A549 (cell line): ENCODE measurements at regions not wholly inside any gene's neighbourhood (a gene's known extent, or its start where the extent isn't known, plus 50 kb on each side); places are given as distances from the start of the nearest gene placed in this dataset.
"Not testable (repeated sequence)": the region's sequence is repeated elsewhere in the genome, so short reads cannot be mapped to it uniquely, and the experiment has no call there.

Experiments used
- ATAC-seq, 2 experiments: fragments of 200-7000 bp in 1 of 2; fragments of >200 bp in 1 of 2; cut with Nextera tagmentation in 1 of 2; cut with Tn5 transposase in 1 of 2; 3 replicates each; pipeline versions ENCODE4 v1.8.0 to v1.9.1; 2018 to 2020; ENCODE audit warnings: mild to moderate bottlenecking in 1 of 2, moderate library complexity in 1 of 2
- CTCF ChIA-PET: fragments of 300-600 bp; sonication (Branson Sonifier 250); formaldehyde crosslinking; extraction: SDS; loops from one replicate; lab custom pipeline; 2021; ENCODE audit warnings: antibody characterized with exemption, inconsistent platforms; lab: Yijun Ruan, JAX
- POLR2A ChIA-PET: fragments of 350-600 bp; formaldehyde crosslinking; extraction: SDS; loops from one replicate; lab custom pipeline; 2021; ENCODE audit warnings: antibody characterized with exemption, inconsistent platforms; lab: Yijun Ruan, JAX
- DNase-seq, 2 experiments: peaks; one replicate each; pipeline versions ENCODE4 v3.0.0 to v3.0.0-alpha.2; 2011 to 2016; ENCODE audit warnings: low read depth in 1 of 2, low spot score in 1 of 2
- FAIRE-seq: peaks from 2 replicates; lab custom pipeline; 2011; peaks lifted over from hg19 to GRCh38; lab: Jason Lieb, UNC
- H3K27ac ChIP-seq, 2 experiments: fragments of >200 bp; sonication (Bioruptor Twin); formaldehyde crosslinking; 3 replicates each; pipeline ENCODE4 v1.5.1; 2016 to 2017
- H3K4me1 ChIP-seq: fragments of >200 bp; sonication (Bioruptor Twin); formaldehyde crosslinking; 3 replicates; pipeline ENCODE4 v1.6.1; 2016
- H3K4me2 ChIP-seq: fragments of >200 bp; sonication (Bioruptor Twin); formaldehyde crosslinking; 3 replicates; pipeline ENCODE4 v1.6.1; 2016
- H3K4me3 ChIP-seq: fragments of >200 bp; sonication (Bioruptor Twin); formaldehyde crosslinking; 3 replicates; pipeline ENCODE4 v1.5.1; 2016
- H3K9me3 ChIP-seq: fragments of >200 bp; sonication (Bioruptor Twin); formaldehyde crosslinking; 3 replicates; pipeline ENCODE4 v1.6.1; 2016
- BHLHE40 ChIP-seq: IDR thresholded peaks from 2 replicates; pipeline ENCODE4 v1.6.1; 2012; ENCODE audit warnings: low read depth, low read length, inconsistent platforms
- CHD2 ChIP-seq: fragments of 150-350 bp; IDR thresholded peaks from 2 replicates; pipeline ENCODE4 v1.6.1; 2014; ENCODE audit warnings: low read length; ENCODE audit not compliant: partially characterized antibody
- CHD4 ChIP-seq: fragments of 200-600 bp; sonication (generic); IDR thresholded peaks from 2 replicates; pipeline ENCODE4 v1.6.1; 2016; ENCODE audit warnings: antibody characterized with exemption, mild to moderate bottlenecking, borderline replicate concordance
- EHF ChIP-seq: fragments of 250-450 bp; sonication (Bioruptor Pico); IDR thresholded peaks from 2 replicates; pipeline ENCODE4 v1.5.0; 2020; ENCODE audit warnings: mild to moderate bottlenecking
- EHMT2 ChIP-seq: fragments of 200-600 bp; sonication (generic); IDR thresholded peaks from 2 replicates; pipeline ENCODE4 v1.6.1; 2016; ENCODE audit warnings: antibody characterized with exemption, low read depth, mild to moderate bottlenecking, moderate library complexity
- ESRRA ChIP-seq: fragments of 150-350 bp; IDR thresholded peaks from 2 replicates; pipeline ENCODE4 v1.6.1; 2014; ENCODE audit warnings: mild to moderate bottlenecking, low read length, borderline replicate concordance
- FOSB ChIP-seq: fragments of 250-450 bp; sonication (Bioruptor Pico); IDR thresholded peaks from 2 replicates; pipeline ENCODE4 v1.5.0; 2020; ENCODE audit warnings: mild to moderate bottlenecking, moderate library complexity
- FOXS1 ChIP-seq: fragments of 250-450 bp; sonication (Bioruptor Pico); IDR thresholded peaks from 2 replicates; pipeline ENCODE4 v1.5.0; 2020; ENCODE audit warnings: mild to moderate bottlenecking, moderate library complexity
- HDAC2 ChIP-seq: fragments of 200-600 bp; sonication (generic); IDR thresholded peaks from 2 replicates; pipeline ENCODE4 v1.6.1; 2016
- HEYL ChIP-seq: fragments of 250-450 bp; sonication (Bioruptor Pico); IDR thresholded peaks from 2 replicates; pipeline ENCODE4 v1.8.0; 2021; ENCODE audit warnings: mild to moderate bottlenecking, moderate library complexity
- HOXA7 ChIP-seq: fragments of 250-450 bp; sonication (Bioruptor Pico); IDR thresholded peaks from 2 replicates; pipeline ENCODE4 v1.5.0; 2020; ENCODE audit warnings: mild to moderate bottlenecking, moderate library complexity
- HOXB5 ChIP-seq: fragments of 250-450 bp; sonication (Bioruptor Pico); IDR thresholded peaks from 2 replicates; pipeline ENCODE4 v1.5.0; 2020; ENCODE audit warnings: mild to moderate bottlenecking, moderate library complexity
- JUNB ChIP-seq: fragments of >200 bp; sonication (Bioruptor Twin); formaldehyde crosslinking; IDR thresholded peaks from 2 replicates; pipeline ENCODE4 v1.6.1; 2016
- NPAS2 ChIP-seq: fragments of 250-450 bp; sonication (Bioruptor Pico); IDR thresholded peaks from 2 replicates; pipeline ENCODE4 v1.8.0; 2022; ENCODE audit warnings: mild to moderate bottlenecking, moderate library complexity, borderline replicate concordance
- POLR2A ChIP-seq: IDR thresholded peaks from 2 replicates; pipeline ENCODE4 v1.6.1; 2012; ENCODE audit warnings: mild to moderate bottlenecking, low read length
- POLR2AphosphoS2 ChIP-seq: conservative IDR thresholded peaks from 2 replicates; pipeline ENCODE4 v1.6.1; 2012; ENCODE audit warnings: low read length, improper control_type of control experiment, inconsistent platforms
- RARB ChIP-seq: fragments of 250-450 bp; sonication (Bioruptor Pico); IDR thresholded peaks from 2 replicates; pipeline ENCODE4 v1.8.0; 2021; ENCODE audit warnings: mild to moderate bottlenecking, moderate library complexity
- SMC3 ChIP-seq: fragments of >200 bp; sonication (Bioruptor Twin); formaldehyde crosslinking; IDR thresholded peaks from 3 replicates; pipeline ENCODE4 v1.6.1; 2018; ENCODE audit warnings: inconsistent platforms
- TFCP2L1 ChIP-seq: fragments of 250-450 bp; sonication (Bioruptor Pico); IDR thresholded peaks from 2 replicates; pipeline ENCODE4 v1.5.0; 2021; ENCODE audit warnings: mild to moderate bottlenecking
- ZSCAN20 ChIP-seq: fragments of 250-450 bp; sonication (Bioruptor Pico); IDR thresholded peaks from 2 replicates; pipeline ENCODE4 v1.8.0; 2022; ENCODE audit warnings: mild to moderate bottlenecking, moderate library complexity
- WGBS: methylation state at CpG from one replicate; pipeline ENCODE4 v1.1.6; 2017; ENCODE audit errors: missing lambda C conversion rate; 5-methylcytosine and 5-hydroxymethylcytosine counted together
- TF ChIP-seq, protein P1 (sequence below): IDR thresholded peaks from 2 replicates; pipeline ENCODE4 v1.6.1; 2012
- TF ChIP-seq, protein P2 (sequence below): IDR thresholded peaks from 2 replicates; pipeline ENCODE4 v1.6.1; 2012
- TF ChIP-seq, protein P3 (sequence below): IDR thresholded peaks from 2 replicates; pipeline ENCODE4 v1.6.1; 2012; ENCODE audit warnings: low read depth, borderline replicate concordance
- TF ChIP-seq, protein P4 (sequence below): fragments of >200 bp; sonication (Bioruptor Twin); formaldehyde crosslinking; IDR thresholded peaks from 2 replicates; pipeline ENCODE4 v1.6.1; 2016
- TF ChIP-seq, protein P5 (sequence below): fragments of 250-450 bp; sonication (Bioruptor Pico); IDR thresholded peaks from 2 replicates; pipeline ENCODE4 v1.5.0; 2021; ENCODE audit warnings: mild to moderate bottlenecking, moderate library complexity, borderline replicate concordance
- TF ChIP-seq, protein P6 (sequence below): fragments of 450-650 bp; IDR thresholded peaks from 2 replicates; pipeline ENCODE4 v1.6.1; 2014; ENCODE audit warnings: antibody characterized with exemption

DNA sequence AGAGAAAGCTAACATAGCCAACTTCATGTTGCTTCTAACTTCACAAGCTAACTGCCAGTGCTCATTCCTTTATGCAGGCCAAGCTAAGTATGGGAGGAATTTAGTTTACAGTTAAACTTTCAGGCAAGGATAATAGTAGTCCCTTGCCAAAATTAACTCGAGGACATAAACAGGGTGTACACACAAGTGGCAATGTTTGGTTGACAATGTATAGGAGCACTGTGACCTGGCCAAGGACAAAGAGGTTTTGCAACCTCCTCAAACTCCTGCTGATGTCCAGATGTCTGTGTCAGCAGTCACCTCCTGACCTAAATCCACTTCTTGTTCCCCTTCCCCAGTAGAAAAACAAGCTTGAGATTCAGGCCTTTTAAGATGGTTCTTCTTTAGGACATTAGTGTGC, 494.6 kb upstream of the KLF6 start:
- TF ChIP-seq HDAC2, result no peak
- TF ChIP-seq ESRRA, result no peak
- no peak for TF ChIP-seq ZSCAN20 (CRISPR knock-in tag)
- TF ChIP-seq HOXB5 (CRISPR knock-in tag), result no peak
- TF ChIP-seq CHD4, result no peak
- no peak for TF ChIP-seq FOXS1 (CRISPR knock-in tag)
- TF ChIP-seq POLR2AphosphoS2, result no peak
- no peak for TF ChIP-seq BHLHE40
- TF ChIP-seq, protein P1, sequence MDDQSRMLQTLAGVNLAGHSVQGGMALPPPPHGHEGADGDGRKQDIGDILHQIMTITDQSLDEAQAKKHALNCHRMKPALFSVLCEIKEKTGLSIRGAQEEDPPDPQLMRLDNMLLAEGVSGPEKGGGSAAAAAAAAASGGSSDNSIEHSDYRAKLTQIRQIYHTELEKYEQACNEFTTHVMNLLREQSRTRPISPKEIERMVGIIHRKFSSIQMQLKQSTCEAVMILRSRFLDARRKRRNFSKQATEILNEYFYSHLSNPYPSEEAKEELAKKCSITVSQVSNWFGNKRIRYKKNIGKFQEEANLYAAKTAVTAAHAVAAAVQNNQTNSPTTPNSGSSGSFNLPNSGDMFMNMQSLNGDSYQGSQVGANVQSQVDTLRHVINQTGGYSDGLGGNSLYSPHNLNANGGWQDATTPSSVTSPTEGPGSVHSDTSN, result no peak
- TF ChIP-seq EHF, result no peak
- TF ChIP-seq FOSB (CRISPR knock-in tag), result no peak
- TF ChIP-seq HEYL (CRISPR knock-in tag), result no peak
- DNase-seq, result no peak
- H3K9me3 ChIP-seq, result no peaks in the 10 kb centered on the region
- H3K4me3 ChIP-seq, result no peak overlapping the region
- peak overlapping the region; percentile 21 to 39; a peak in 1 of 6 replicates for H3K27ac ChIP-seq
- ChIA-PET POLR2A (no interaction called here), CTCF (interaction anchor here (1.2 kb wide), 1 partner anchor 12 kb away, joined by 3 read pairs; no protein-coding TSS in a partner anchor)
- ATAC-seq, result no peak
- peak overlapping the region; percentile 36; the same call in 1 of the 3 replicates for H3K4me2 ChIP-seq
- WGBS, result 44% methylated on average over 1 of the region's 1 CpG
- H3K4me1 ChIP-seq, result peaks cover 17% of the 10 kb centered on the region
- FAIRE-seq, result peak; percentile 84

DNA sequence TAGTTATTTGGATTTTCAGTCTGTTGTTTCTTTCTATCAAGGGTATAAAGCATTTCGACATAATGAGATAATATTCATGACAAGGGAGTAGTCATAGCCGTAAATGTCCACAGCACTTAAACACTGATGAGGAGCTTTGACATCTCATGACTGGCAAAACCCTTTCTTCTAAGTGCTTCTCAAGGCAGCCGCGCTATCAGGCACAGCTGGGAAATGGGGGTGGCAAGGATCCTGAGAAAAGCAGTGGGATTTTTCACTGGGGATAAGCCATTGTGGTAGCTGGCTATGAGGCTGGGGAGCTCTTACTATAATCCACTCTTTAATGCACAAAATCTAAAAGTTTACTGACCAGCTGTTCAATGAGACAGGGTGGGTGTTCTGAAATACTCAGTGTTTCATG, 493.2 kb upstream of the KLF6 start:
- CTCF ChIA-PET, result no interaction called here
- no peak overlapping the region for H3K27ac ChIP-seq
- no peak overlapping the region for H3K4me3 ChIP-seq
- peaks cover 17% of the 10 kb centered on the region for H3K4me1 ChIP-seq
- H3K4me2 ChIP-seq, result no peak overlapping the region
- 77% methylated on average over 4 of the region's 4 CpGs for WGBS
- H3K9me3 ChIP-seq, result no peaks in the 10 kb centered on the region
- TF ChIP-seq HDAC2, result no peak
- TF ChIP-seq RARB (CRISPR knock-in tag), result no peak
- TF ChIP-seq BHLHE40, result no peak
- no peak for TF ChIP-seq POLR2AphosphoS2
- no peak for TF ChIP-seq FOXS1 (CRISPR knock-in tag)
- TF ChIP-seq, protein P2, sequence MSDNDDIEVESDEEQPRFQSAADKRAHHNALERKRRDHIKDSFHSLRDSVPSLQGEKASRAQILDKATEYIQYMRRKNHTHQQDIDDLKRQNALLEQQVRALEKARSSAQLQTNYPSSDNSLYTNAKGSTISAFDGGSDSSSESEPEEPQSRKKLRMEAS, result no peak
- no peak for TF ChIP-seq EHMT2
- TF ChIP-seq ZSCAN20 (CRISPR knock-in tag), result no peak
- TF ChIP-seq, protein P3, sequence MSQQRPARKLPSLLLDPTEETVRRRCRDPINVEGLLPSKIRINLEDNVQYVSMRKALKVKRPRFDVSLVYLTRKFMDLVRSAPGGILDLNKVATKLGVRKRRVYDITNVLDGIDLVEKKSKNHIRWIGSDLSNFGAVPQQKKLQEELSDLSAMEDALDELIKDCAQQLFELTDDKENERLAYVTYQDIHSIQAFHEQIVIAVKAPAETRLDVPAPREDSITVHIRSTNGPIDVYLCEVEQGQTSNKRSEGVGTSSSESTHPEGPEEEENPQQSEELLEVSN, result no peak
- TF ChIP-seq, protein P4, sequence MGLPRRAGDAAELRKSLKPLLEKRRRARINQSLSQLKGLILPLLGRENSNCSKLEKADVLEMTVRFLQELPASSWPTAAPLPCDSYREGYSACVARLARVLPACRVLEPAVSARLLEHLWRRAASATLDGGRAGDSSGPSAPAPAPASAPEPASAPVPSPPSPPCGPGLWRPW, result no peak
- TF ChIP-seq SMC3, result no peak
- no peak for TF ChIP-seq TFCP2L1
- no peak for TF ChIP-seq HEYL (CRISPR knock-in tag)
- TF ChIP-seq HOXA7 (CRISPR knock-in tag), result no peak
- TF ChIP-seq, all 56 proteins: peak for 0
- POLR2A ChIA-PET, result no interaction called here
- ATAC-seq (no peak), FAIRE-seq (no peak), DNase-seq (no peak)

DNA sequence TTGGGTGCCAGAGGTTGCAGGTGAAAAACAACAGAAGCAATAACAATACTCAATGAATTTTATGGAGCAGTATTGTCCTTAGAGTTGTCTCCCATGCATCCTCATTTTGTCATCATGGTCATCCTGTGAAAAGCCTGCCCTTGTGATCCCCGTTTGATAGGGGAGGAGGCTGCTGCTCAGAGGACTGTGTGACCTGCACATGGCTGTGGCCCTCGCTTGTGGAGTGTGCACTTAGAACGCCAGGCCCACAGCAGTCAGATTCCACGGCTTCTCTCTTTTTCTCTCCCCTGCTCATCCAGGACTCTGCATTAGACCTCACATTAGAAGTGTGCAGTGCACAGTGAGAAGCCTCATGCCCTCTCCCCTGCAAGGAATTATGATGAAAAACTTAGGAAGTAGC, 491.1 kb upstream of the KLF6 start:
- Histone ChIP-seq H3K4me2 (no peak overlapping the region), H3K4me1 (peaks cover 15% of the 10 kb centered on the region), H3K4me3 (no peak overlapping the region)
- WGBS, result 77% methylated on average over 4 of the region's 4 CpGs
- POLR2A ChIA-PET, result no interaction called here
- DNase-seq (no peak), ATAC-seq (no peak)
- CTCF ChIA-PET, result interaction anchor here (0.8 kb wide), 1 partner anchor 8 kb away, joined by 3 read pairs; no protein-coding TSS in a partner anchor
- TF ChIP-seq CHD2, result no peak
- TF ChIP-seq FOXS1 (CRISPR knock-in tag), result no peak
- TF ChIP-seq, protein P5, sequence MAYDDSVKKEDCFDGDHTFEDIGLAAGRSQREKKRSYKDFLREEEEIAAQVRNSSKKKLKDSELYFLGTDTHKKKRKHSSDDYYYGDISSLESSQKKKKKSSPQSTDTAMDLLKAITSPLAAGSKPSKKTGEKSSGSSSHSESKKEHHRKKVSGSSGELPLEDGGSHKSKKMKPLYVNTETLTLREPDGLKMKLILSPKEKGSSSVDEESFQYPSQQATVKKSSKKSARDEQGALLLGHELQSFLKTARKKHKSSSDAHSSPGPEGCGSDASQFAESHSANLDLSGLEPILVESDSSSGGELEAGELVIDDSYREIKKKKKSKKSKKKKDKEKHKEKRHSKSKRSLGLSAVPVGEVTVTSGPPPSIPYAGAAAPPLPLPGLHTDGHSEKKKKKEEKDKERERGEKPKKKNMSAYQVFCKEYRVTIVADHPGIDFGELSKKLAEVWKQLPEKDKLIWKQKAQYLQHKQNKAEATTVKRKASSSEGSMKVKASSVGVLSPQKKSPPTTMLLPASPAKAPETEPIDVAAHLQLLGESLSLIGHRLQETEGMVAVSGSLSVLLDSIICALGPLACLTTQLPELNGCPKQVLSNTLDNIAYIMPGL (CRISPR knock-in tag), result no peak
- TF ChIP-seq POLR2AphosphoS2, result no peak
- TF ChIP-seq, protein P6, sequence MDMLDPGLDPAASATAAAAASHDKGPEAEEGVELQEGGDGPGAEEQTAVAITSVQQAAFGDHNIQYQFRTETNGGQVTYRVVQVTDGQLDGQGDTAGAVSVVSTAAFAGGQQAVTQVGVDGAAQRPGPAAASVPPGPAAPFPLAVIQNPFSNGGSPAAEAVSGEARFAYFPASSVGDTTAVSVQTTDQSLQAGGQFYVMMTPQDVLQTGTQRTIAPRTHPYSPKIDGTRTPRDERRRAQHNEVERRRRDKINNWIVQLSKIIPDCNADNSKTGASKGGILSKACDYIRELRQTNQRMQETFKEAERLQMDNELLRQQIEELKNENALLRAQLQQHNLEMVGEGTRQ, result no peak
- TF ChIP-seq JUNB, result no peak
- no peak for TF ChIP-seq BHLHE40
- TF ChIP-seq, protein P3, result no peak
- no peak for TF ChIP-seq TFCP2L1
- no peak for TF ChIP-seq NPAS2 (CRISPR knock-in tag)
- no peak for TF ChIP-seq POLR2A
- TF ChIP-seq HOXA7 (CRISPR knock-in tag), result no peak
- TF ChIP-seq, all 56 proteins: peak for 0
- Histone ChIP-seq H3K27ac (no peak overlapping the region), H3K9me3 (no peaks in the 10 kb centered on the region)
- FAIRE-seq, result no peak

DNA sequence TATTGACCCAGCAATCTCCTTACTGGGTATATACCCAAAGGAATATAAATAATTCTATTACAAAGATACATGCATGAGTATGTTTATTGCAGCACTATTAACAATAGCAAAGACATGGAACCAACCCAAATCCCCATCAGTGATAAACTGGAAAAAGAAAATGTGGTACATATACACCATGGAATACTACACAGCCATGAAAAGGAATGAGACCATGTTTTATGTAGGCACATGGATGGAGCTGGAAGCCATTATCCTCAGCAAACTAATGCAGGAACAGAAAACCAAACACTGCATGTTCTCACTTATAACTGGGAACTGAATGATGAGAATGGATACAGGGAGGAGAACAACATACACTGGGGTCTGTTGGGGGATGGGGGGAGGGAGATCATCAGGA, 489.7 kb upstream of the KLF6 start:
- H3K4me1 ChIP-seq, H3K27ac ChIP-seq, ATAC-seq, H3K4me3 ChIP-seq, FAIRE-seq, H3K9me3 ChIP-seq, CTCF ChIA-PET, H3K4me2 ChIP-seq, DNase-seq, POLR2A ChIA-PET: not testable (repeated sequence)
